ENCODE measurements at regions not wholly inside any gene's neighbourhood (a gene's known extent, or its start where the extent isn't known, plus 50 kb on each side); places are given as distances from the start of the nearest gene placed in this dataset.

GRCh38 chr13:100803091-100803490 lies 128.5 kb upstream of the TMTC4 start:
- Mint-ChIP-seq H3K4me3 (ENCODE audit: unreplicated experiment) (no peak overlapping the region), H3K4me1 (ENCODE audit: low read depth, unreplicated experiment) (peaks cover 7% of the 10 kb centered on the region), H3K36me3 (ENCODE audit: unreplicated experiment) (peaks cover 8% of the 10 kb centered on the region), H3K27me3 (ENCODE audit: unreplicated experiment) (peaks cover 5% of the 10 kb centered on the region), H3K9me3 (ENCODE audit: unreplicated experiment) (peaks cover 1% of the 10 kb centered on the region), H3K27ac (ENCODE audit: unreplicated experiment) (no peak overlapping the region)
- no peak for TF ChIP-seq CTCF (IDR thresholded peaks at IDR 0.05; ENCODE audit: partially characterized antibody, unreplicated experiment)
- DNase-seq: no peak

GRCh38 chr13:100800283-100800875 lies 125.8 kb upstream of the TMTC4 start:
- no peak overlapping the region for H3K4me3 Mint-ChIP-seq (ENCODE audit: unreplicated experiment)
- DNase-seq: no peak
- H3K9me3 Mint-ChIP-seq (ENCODE audit: unreplicated experiment): peaks cover 1% of the 10 kb centered on the region

GRCh38 chr13:100798739-100799361 lies 124.3 kb upstream of the TMTC4 start:
- H3K4me1 Mint-ChIP-seq (ENCODE audit: low read depth, unreplicated experiment): peaks cover 7% of the 10 kb centered on the region
- no peaks in the 10 kb centered on the region for H3K36me3 Mint-ChIP-seq (ENCODE audit: unreplicated experiment)
- no peak overlapping the region for H3K4me3 Mint-ChIP-seq (ENCODE audit: unreplicated experiment)
- DNase-seq: no peak
- H3K9me3 Mint-ChIP-seq (ENCODE audit: unreplicated experiment): no peaks in the 10 kb centered on the region
- no peak overlapping the region for H3K27ac Mint-ChIP-seq (ENCODE audit: unreplicated experiment)
- no peak for TF ChIP-seq CTCF (IDR thresholded peaks at IDR 0.05; ENCODE audit: partially characterized antibody, unreplicated experiment)
- peaks cover 3% of the 10 kb centered on the region for H3K27me3 Mint-ChIP-seq (ENCODE audit: unreplicated experiment)

More at GRCh38 chr13:100800283-100800875, 125.8 kb upstream of the TMTC4 start:
- Mint-ChIP-seq H3K27me3 (ENCODE audit: unreplicated experiment) (peaks cover 3% of the 10 kb centered on the region), H3K36me3 (ENCODE audit: unreplicated experiment) (peaks cover 8% of the 10 kb centered on the region), H3K4me1 (ENCODE audit: low read depth, unreplicated experiment) (peaks cover 7% of the 10 kb centered on the region), H3K27ac (ENCODE audit: unreplicated experiment) (no peak overlapping the region)
- TF ChIP-seq CTCF (IDR thresholded peaks at IDR 0.05; ENCODE audit: partially characterized antibody, unreplicated experiment): no peak

- no peak for TF ChIP-seq CTCF (IDR thresholded peaks at IDR 0.05; ENCODE audit: partially characterized antibody, unreplicated experiment)
- DNase-seq: no peak
- Mint-ChIP-seq H3K4me1 (ENCODE audit: low read depth, unreplicated experiment) (peaks cover 7% of the 10 kb centered on the region), H3K36me3 (ENCODE audit: unreplicated experiment) (no peaks in the 10 kb centered on the region), H3K9me3 (ENCODE audit: unreplicated experiment) (peaks cover 3% of the 10 kb centered on the region), H3K4me3 (ENCODE audit: unreplicated experiment) (no peak overlapping the region), H3K27me3 (ENCODE audit: unreplicated experiment) (peaks cover 6% of the 10 kb centered on the region), H3K27ac (ENCODE audit: unreplicated experiment) (no peak overlapping the region)
Observed at GRCh38 chr13:100797921-100798320, 123.3 kb upstream of the TMTC4 start.

- TF ChIP-seq CTCF (IDR thresholded peaks at IDR 0.05; ENCODE audit: partially characterized antibody, unreplicated experiment): no peak
- H3K4me3 Mint-ChIP-seq (ENCODE audit: unreplicated experiment): no peak overlapping the region
- H3K9me3 Mint-ChIP-seq (ENCODE audit: unreplicated experiment): peaks cover 3% of the 10 kb centered on the region
- peaks cover 8% of the 10 kb centered on the region for H3K36me3 Mint-ChIP-seq (ENCODE audit: unreplicated experiment)
- no peak for DNase-seq
- H3K27ac Mint-ChIP-seq (ENCODE audit: unreplicated experiment): no peak overlapping the region
- peaks cover 3% of the 10 kb centered on the region for H3K27me3 Mint-ChIP-seq (ENCODE audit: unreplicated experiment)
- H3K4me1 Mint-ChIP-seq (ENCODE audit: low read depth, unreplicated experiment): peaks cover 7% of the 10 kb centered on the region
Observed at GRCh38 chr13:100796463-100796862, 121.9 kb upstream of the TMTC4 start.

All from glutamatergic neuron (in vitro differentiated cells).